UCSD-AML1 (cell line): ENCODE measurements at regions not wholly inside any gene's neighbourhood (a gene's known extent, or its start where the extent isn't known, plus 50 kb on each side); places are given as distances from the start of the nearest gene placed in this dataset.
"Not testable (repeated sequence)": the region's sequence is repeated elsewhere in the genome, so short reads cannot be mapped to it uniquely, and the experiment has no call there.

Experiments used
- DNase-seq: peaks from one replicate; lab custom pipeline; 2025; ENCODE audit not compliant: unreplicated experiment; lab: John Stamatoyannopoulos, UW

GRCh38 chr5:63220244-63220643, 641.6 kb downstream of the LRRC70 start:
- no peak for DNase-seq

- DNase-seq, result no peak
These were observed 638.8 kb downstream of the LRRC70 start for GRCh38 chr5:63217422-63217821.

GRCh38 chr5:63213256-63213655, 634.6 kb downstream of the LRRC70 start:
- no peak for DNase-seq

- DNase-seq, result no peak
These were observed 633.0 kb downstream of the LRRC70 start for GRCh38 chr5:63211448-63212132.

DNA sequence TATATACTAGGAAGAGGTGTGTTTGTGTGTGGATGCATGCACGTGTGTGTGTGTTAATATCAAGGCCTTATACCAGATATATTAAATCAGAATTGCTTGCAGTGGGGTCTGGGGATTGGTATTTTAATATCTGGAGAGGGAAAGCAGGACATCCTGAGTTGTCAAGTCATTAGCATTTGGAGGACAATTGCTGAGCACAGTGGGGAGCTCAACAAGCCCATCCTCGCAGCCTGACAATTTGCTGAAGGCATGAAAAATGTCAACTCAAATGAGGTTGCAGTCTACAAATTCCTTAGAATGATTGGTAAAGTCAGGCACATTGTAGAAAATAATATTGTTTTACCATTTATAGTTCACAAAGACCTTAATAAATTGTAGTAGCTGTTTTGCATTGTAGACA, 627.4 kb downstream of the LRRC70 start:
- no peak for DNase-seq

GRCh38 chr5:63201738-63202137, 623.1 kb downstream of the LRRC70 start:
- no peak for DNase-seq

DNA sequence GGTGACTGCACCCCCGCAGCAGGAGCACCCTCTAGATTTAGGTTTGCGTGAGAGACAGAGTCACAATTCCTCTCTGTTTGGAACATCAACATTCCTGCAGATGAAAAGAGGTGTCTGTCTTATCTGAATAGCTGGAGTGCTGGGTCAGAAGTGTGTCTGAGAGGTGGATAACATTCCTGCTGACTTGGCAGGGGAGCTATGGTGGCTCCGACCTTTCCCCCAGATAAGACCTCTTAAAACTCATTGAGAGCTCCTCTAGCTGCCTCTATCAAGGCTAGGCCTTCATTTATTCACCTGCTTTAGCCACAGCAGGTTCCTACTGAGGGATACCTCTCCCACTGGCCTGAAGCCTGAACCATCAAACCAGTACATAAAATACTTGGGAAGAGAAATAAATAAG, 615.5 kb downstream of the LRRC70 start:
- no peak for DNase-seq

DNA sequence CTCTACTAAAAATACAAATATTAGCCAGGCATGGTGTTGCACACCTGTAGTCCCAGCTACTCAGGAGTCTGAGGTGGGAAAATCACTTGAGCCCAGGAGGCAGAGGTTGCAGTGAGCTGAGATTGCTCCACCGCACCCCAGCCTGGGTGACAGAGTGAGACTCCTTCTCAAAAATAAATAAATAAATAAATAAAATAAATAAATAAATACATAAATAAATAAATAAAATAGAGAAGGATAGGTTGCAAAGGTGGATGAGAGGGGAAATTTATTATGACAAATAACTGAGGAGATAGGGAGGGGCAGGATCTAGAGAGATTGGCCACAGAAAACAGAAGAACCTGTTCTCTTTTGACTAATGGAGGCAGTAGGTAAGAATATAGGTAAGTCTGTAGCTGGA, 601.6 kb downstream of the LRRC70 start:
- not testable (repeated sequence) for DNase-seq

DNA sequence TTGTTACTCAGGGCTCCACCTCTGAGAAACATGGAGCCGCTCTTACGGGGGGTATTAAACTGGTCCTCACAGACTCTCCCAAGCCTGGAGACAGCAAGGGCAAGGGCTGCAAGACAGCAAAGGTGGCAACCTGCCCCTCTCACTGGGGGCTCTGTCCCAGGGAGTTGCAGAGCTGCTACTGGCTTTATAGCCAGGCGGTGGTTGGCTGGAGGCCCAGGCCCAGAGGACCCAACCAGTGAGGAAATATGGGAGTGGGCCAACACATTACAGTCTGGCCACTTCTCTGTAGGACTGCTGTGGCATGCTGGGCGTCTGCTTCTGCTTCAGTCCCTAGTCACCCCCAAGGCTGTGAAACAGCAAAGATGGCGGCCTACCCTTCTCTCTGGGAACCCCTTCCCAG, 597.2 kb downstream of the LRRC70 start:
- no peak for DNase-seq

DNA sequence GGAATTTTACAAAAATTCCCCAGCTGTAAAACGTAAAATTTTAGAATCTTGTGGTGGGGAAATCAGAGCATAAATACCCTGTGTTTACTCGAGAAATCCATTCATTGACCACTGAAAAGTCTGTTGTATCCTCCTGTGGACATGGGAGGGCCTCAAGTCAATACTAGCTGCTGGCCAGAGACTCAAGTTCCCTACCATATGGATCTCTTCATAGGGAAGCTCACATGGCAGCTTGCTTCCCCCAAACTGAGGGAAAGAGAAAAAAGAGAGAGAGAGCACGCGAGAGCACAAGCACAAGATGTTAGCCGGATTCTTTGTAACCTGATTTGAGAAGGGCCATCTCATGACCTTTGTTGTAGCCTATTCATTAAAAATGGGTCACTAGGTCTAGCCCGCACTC, 591.9 kb downstream of the LRRC70 start:
- no peak for DNase-seq

GRCh38 chr5:63164838-63165535, 586.4 kb downstream of the LRRC70 start:
- DNase-seq, result no peak

DNA sequence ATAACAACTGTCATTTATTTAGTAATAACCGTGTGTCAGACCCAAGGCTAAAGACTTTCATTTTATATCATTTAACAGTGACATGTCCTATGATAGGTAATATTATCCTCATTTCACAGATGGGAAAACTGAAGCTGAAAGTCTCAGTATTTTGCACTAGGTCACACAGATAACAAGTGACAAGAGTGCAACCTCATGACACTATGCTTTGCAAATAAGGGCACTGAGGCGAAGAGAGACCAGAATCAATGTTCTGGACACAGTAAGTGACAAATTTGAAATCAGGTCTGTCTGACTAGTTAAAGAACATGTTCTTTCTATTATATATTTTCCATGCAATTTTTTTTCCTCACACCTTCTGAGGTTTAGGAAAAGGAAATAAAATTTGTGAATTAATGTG, 585.7 kb downstream of the LRRC70 start:
- no peak for DNase-seq

DNA sequence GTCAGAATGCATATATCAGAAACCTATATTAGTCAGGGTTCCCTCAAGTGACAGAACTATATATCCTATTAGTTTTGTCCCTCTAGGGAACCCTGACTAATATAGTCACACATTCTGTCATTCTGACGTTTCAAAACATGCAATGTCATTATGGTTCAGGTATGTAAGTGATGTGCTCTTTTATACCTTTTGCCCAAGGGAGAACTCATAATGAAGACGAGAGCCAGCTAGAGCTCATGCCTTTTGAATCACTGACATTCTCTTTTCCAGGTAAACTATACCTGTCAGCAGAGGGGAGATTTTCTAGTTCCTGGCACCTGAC, 576.7 kb downstream of the LRRC70 start:
- no peak for DNase-seq

- no peak for DNase-seq
These were observed 576.1 kb downstream of the LRRC70 start for GRCh38 chr5:63154476-63155309.

DNA sequence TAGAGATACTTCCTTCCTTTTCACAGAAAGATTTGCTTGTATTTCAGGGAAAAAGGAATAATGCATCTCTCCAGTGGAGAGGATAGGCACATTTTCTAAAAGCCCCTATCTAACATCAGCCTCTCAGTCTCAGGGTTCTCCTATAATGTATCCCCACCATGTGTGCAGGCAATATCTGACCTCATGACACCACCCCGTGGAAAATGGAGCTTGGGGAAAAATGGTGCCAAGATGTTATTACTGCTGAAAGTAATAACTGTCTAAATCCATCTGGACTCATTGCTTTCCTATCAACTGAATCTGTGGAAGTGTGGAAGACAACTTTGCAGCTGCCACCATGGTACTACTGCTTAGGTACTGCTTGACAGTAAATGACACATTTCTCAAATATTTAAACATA, 574.3 kb downstream of the LRRC70 start:
- DNase-seq, result no peak

DNA sequence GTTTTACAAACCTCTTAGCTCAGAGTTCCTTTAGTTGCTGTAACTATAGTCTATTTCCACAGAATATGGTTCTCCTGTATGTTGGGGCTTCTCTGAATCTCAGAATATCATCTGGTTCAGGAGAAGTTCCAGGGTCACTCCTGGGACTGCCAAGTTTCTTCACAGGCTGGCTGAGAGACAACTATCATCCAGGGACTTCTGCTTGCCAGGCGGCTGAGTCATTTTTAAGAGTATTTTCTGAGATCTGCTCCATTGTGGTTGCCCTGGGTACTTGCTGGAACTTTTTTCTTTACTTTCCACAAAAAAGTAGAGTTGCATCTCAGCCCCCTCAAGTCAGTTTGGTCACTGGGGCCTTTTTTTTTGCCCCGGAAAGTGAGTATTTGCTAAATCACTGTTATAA, 566.5 kb downstream of the LRRC70 start:
- DNase-seq, result no peak

- DNase-seq, result no peak
These were observed 563.0 kb downstream of the LRRC70 start for GRCh38 chr5:63141591-63141990.

GRCh38 chr5:63135291-63135690, 556.7 kb downstream of the LRRC70 start:
- DNase-seq, result no peak

GRCh38 chr5:63131626-63132285, 553.1 kb downstream of the LRRC70 start:
- no peak for DNase-seq

- no peak for DNase-seq
These were observed 550.1 kb downstream of the LRRC70 start for GRCh38 chr5:63128761-63129160.

- DNase-seq, result no peak
These were observed 549.4 kb downstream of the LRRC70 start for GRCh38 chr5:63128018-63128417.

GRCh38 chr5:63127054-63127453, 548.4 kb downstream of the LRRC70 start:
- DNase-seq, result no peak
